Osteoblast (primary cell): ENCODE measurements at regions not wholly inside any gene's neighbourhood (a gene's known extent, or its start where the extent isn't known, plus 50 kb on each side); places are given as distances from the start of the nearest gene placed in this dataset.
"Not testable (repeated sequence)": the region's sequence is repeated elsewhere in the genome, so short reads cannot be mapped to it uniquely, and the experiment has no call there.

Experiments
- DNase-seq: peaks from one replicate; pipeline ENCODE4 v3.0.0; 2011; ENCODE audit warnings: low spot score, mixed read lengths; ENCODE audit not compliant: insufficient read length; ENCODE audit errors: missing footprints
- H2AFZ ChIP-seq: 2 replicates; pipeline ENCODE4 v1.6.0; 2011; ENCODE audit warnings: mild to moderate bottlenecking, low read length
- H3K27ac ChIP-seq: 2 replicates; pipeline ENCODE4 v1.5.1; 2011; ENCODE audit warnings: mild to moderate bottlenecking, low read depth, low read length, moderate library complexity
- H3K27me3 ChIP-seq: 2 replicates; pipeline ENCODE4 v1.6.0; 2012; ENCODE audit warnings: mild to moderate bottlenecking, control low read depth, inconsistent platforms, low read length, moderate library complexity; ENCODE audit not compliant: insufficient read depth
- H3K36me3 ChIP-seq: 2 replicates; pipeline ENCODE4 v1.5.1; 2011; ENCODE audit warnings: mild to moderate bottlenecking, low read length, control low read depth, moderate library complexity; ENCODE audit not compliant: insufficient read depth
- H3K4me1 ChIP-seq: 2 replicates; pipeline ENCODE4 v1.5.1; 2011; ENCODE audit warnings: mild to moderate bottlenecking, low read length, control low read depth, moderate library complexity; ENCODE audit not compliant: insufficient read depth
- H3K4me2 ChIP-seq: 2 replicates; pipeline ENCODE4 v1.6.0; 2011; ENCODE audit warnings: mild to moderate bottlenecking, low read length; ENCODE audit not compliant: insufficient read depth
- H3K4me3 ChIP-seq: fragments of 200-600 bp; sonication (generic); 3 replicates; pipeline ENCODE4 v1.5.1; 2012; ENCODE audit warnings: mild to moderate bottlenecking, low read length, inconsistent platforms; ENCODE audit not compliant: insufficient read depth
- H3K79me2 ChIP-seq: 2 replicates; pipeline ENCODE4 v1.6.0; 2012; ENCODE audit warnings: mild to moderate bottlenecking, low read length, control low read depth, inconsistent platforms; ENCODE audit not compliant: insufficient read depth
- H3K9me3 ChIP-seq: 2 replicates; pipeline ENCODE4 v1.5.1; 2011; ENCODE audit warnings: low read depth, low read length, control low read depth
- H4K20me1 ChIP-seq: 2 replicates; pipeline ENCODE4 v1.6.0; 2012; ENCODE audit warnings: mild to moderate bottlenecking, low read length, control low read depth; ENCODE audit not compliant: insufficient read depth
- CTCF ChIP-seq: IDR thresholded peaks from 2 replicates; pipeline ENCODE4 v1.5.1; 2011; ENCODE audit warnings: mild to moderate bottlenecking, low read depth, low read length, moderate library complexity; ENCODE audit errors: extremely low read depth

GRCh38 chr6:94862112-94862511 lies 715.2 kb upstream of the MANEA start:
- H3K79me2 ChIP-seq = no peaks in the 10 kb centered on the region
- H3K27ac ChIP-seq = no peak overlapping the region
- no peak for DNase-seq
- no peaks in the 10 kb centered on the region for H4K20me1 ChIP-seq
- no peak for TF ChIP-seq CTCF
- H3K36me3 ChIP-seq = no peaks in the 10 kb centered on the region
- no peaks in the 10 kb centered on the region for H3K27me3 ChIP-seq
- H3K4me3 ChIP-seq = no peak overlapping the region
- no peaks in the 10 kb centered on the region for H3K4me1 ChIP-seq
- H2AFZ ChIP-seq = no peak overlapping the region
- no peak overlapping the region for H3K4me2 ChIP-seq
- H3K9me3 ChIP-seq = peaks cover 7% of the 10 kb centered on the region

GRCh38 chr6:94859924-94860323 lies 717.4 kb upstream of the MANEA start:
- H3K27ac ChIP-seq = no peak overlapping the region
- no peaks in the 10 kb centered on the region for H3K79me2 ChIP-seq
- no peak for TF ChIP-seq CTCF
- no peaks in the 10 kb centered on the region for H3K27me3 ChIP-seq
- H3K36me3 ChIP-seq = no peaks in the 10 kb centered on the region
- no peaks in the 10 kb centered on the region for H4K20me1 ChIP-seq
- H3K9me3 ChIP-seq = peaks cover 4% of the 10 kb centered on the region
- H2AFZ ChIP-seq = no peak overlapping the region
- no peaks in the 10 kb centered on the region for H3K4me1 ChIP-seq
- no peak overlapping the region for H3K4me2 ChIP-seq
- no peak overlapping the region for H3K4me3 ChIP-seq
- no peak for DNase-seq

GRCh38 chr6:94856999-94857398 lies 720.3 kb upstream of the MANEA start:
- H3K27me3 ChIP-seq, H3K9me3 ChIP-seq, H3K27ac ChIP-seq, H3K36me3 ChIP-seq, H3K4me2 ChIP-seq, DNase-seq, H3K79me2 ChIP-seq, H3K4me3 ChIP-seq, H4K20me1 ChIP-seq, H3K4me1 ChIP-seq, H2AFZ ChIP-seq: not testable (repeated sequence)

GRCh38 chr6:94851329-94851728 lies 726.0 kb upstream of the MANEA start:
- H3K27me3 ChIP-seq, H3K36me3 ChIP-seq, H3K4me1 ChIP-seq: not testable (repeated sequence)

GRCh38 chr6:94845742-94846141 lies 731.6 kb upstream of the MANEA start:
- TF ChIP-seq CTCF = no peak

More at GRCh38 chr6:94851329-94851728, 726.0 kb upstream of the MANEA start:
- H3K4me3 ChIP-seq, H3K9me3 ChIP-seq, H2AFZ ChIP-seq, H4K20me1 ChIP-seq, H3K27ac ChIP-seq, DNase-seq, H3K79me2 ChIP-seq, H3K4me2 ChIP-seq: not testable (repeated sequence)

More at GRCh38 chr6:94845742-94846141, 731.6 kb upstream of the MANEA start:
- H3K27me3 ChIP-seq = no peaks in the 10 kb centered on the region
- no peaks in the 10 kb centered on the region for H3K79me2 ChIP-seq
- H3K4me1 ChIP-seq = no peaks in the 10 kb centered on the region
- no peaks in the 10 kb centered on the region for H3K36me3 ChIP-seq
- H3K4me3 ChIP-seq = no peak overlapping the region
- H4K20me1 ChIP-seq = no peaks in the 10 kb centered on the region
- H3K27ac ChIP-seq = no peak overlapping the region
- no peak overlapping the region for H2AFZ ChIP-seq
- H3K9me3 ChIP-seq = no peaks in the 10 kb centered on the region
- no peak for DNase-seq
- H3K4me2 ChIP-seq = no peak overlapping the region
